Testis (tissue), 2 donors: ENCODE measurements at regions not wholly inside any gene's neighbourhood (a gene's known extent, or its start where the extent isn't known, plus 50 kb on each side); places are given as distances from the start of the nearest gene placed in this dataset.
A peak's percentile ranks its signal among the peaks of the same experiment; 100 is the strongest.
"Not testable (repeated sequence)": the region's sequence is repeated elsewhere in the genome, so short reads cannot be mapped to it uniquely, and the experiment has no call there.

Experiments used
- POLR2A ChIP-seq: fragments of 450-650 bp; IDR thresholded peaks from one replicate; pipeline ENCODE4 v1.6.1; 2017; ENCODE audit warnings: antibody characterized with exemption, mild to moderate bottlenecking, moderate library complexity
- TF ChIP-seq, protein P1 (sequence below), 3 experiments: fragments of 450-650 bp in 2 of 3; fragments of 200-600 bp in 1 of 3; sonication (generic) in 1 of 3; IDR thresholded peaks; one replicate each; pipeline ENCODE4 v1.5.1; 2016 to 2019; ENCODE audit warnings: antibody characterized with exemption in 3 of 3, mild to moderate bottlenecking in 2 of 3, moderate library complexity in 1 of 3

GRCh38 chr21:9769131-9769498, 752.3 kb upstream of the TPTE start:
- TF ChIP-seq, protein P1, sequence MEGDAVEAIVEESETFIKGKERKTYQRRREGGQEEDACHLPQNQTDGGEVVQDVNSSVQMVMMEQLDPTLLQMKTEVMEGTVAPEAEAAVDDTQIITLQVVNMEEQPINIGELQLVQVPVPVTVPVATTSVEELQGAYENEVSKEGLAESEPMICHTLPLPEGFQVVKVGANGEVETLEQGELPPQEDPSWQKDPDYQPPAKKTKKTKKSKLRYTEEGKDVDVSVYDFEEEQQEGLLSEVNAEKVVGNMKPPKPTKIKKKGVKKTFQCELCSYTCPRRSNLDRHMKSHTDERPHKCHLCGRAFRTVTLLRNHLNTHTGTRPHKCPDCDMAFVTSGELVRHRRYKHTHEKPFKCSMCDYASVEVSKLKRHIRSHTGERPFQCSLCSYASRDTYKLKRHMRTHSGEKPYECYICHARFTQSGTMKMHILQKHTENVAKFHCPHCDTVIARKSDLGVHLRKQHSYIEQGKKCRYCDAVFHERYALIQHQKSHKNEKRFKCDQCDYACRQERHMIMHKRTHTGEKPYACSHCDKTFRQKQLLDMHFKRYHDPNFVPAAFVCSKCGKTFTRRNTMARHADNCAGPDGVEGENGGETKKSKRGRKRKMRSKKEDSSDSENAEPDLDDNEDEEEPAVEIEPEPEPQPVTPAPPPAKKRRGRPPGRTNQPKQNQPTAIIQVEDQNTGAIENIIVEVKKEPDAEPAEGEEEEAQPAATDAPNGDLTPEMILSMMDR (IDR thresholded peaks at IDR 0.05), result peak in 2 of 3 experiments; percentile 11 to 27
- not testable (repeated sequence) for TF ChIP-seq POLR2A
